DND-41 (cell line): ENCODE measurements at regions not wholly inside any gene's neighbourhood (a gene's known extent, or its start where the extent isn't known, plus 50 kb on each side); places are given as distances from the start of the nearest gene placed in this dataset.

Experiments
- EZH2 ChIP-seq: IDR thresholded peaks from 3 replicates; pipeline ENCODE4 v1.6.1; 2012; ENCODE audit warnings: borderline replicate concordance, low read depth, mild to moderate bottlenecking, moderate library complexity, low read length, inconsistent platforms; ENCODE audit not compliant: severe bottlenecking
- TF ChIP-seq, protein P1 (sequence below): IDR thresholded peaks from 2 replicates; pipeline ENCODE4 v1.5.1; 2012; ENCODE audit warnings: borderline replicate concordance, low read length, moderate library complexity, mild to moderate bottlenecking; ENCODE audit not compliant: poor library complexity, severe bottlenecking; ENCODE audit errors: extremely low read depth

- TF ChIP-seq, protein P1, sequence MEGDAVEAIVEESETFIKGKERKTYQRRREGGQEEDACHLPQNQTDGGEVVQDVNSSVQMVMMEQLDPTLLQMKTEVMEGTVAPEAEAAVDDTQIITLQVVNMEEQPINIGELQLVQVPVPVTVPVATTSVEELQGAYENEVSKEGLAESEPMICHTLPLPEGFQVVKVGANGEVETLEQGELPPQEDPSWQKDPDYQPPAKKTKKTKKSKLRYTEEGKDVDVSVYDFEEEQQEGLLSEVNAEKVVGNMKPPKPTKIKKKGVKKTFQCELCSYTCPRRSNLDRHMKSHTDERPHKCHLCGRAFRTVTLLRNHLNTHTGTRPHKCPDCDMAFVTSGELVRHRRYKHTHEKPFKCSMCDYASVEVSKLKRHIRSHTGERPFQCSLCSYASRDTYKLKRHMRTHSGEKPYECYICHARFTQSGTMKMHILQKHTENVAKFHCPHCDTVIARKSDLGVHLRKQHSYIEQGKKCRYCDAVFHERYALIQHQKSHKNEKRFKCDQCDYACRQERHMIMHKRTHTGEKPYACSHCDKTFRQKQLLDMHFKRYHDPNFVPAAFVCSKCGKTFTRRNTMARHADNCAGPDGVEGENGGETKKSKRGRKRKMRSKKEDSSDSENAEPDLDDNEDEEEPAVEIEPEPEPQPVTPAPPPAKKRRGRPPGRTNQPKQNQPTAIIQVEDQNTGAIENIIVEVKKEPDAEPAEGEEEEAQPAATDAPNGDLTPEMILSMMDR = no peak
- TF ChIP-seq EZH2 = no peak
These were observed 130.0 kb upstream of the DTNBP1 start for GRCh38 chr6:15792842-15793241.
